ENCODE measurements at regions not wholly inside any gene's neighbourhood (a gene's known extent, or its start where the extent isn't known, plus 50 kb on each side); places are given as distances from the start of the nearest gene placed in this dataset.

- TF ChIP-seq CTCF (IDR thresholded peaks at IDR 0.05) (no peak), POLR2A (IDR thresholded peaks at IDR 0.05) (no peak), POLR2AphosphoS5 (IDR thresholded peaks at IDR 0.05) (no peak), EP300 (IDR thresholded peaks at IDR 0.05; ENCODE audit: low read depth) (no peak)
Measured at GRCh38 chr21:20030390-20030789, 967.8 kb upstream of the NCAM2 start.
